ENCODE measurements at regions not wholly inside any gene's neighbourhood (a gene's known extent, or its start where the extent isn't known, plus 50 kb on each side); places are given as distances from the start of the nearest gene placed in this dataset.

DNA sequence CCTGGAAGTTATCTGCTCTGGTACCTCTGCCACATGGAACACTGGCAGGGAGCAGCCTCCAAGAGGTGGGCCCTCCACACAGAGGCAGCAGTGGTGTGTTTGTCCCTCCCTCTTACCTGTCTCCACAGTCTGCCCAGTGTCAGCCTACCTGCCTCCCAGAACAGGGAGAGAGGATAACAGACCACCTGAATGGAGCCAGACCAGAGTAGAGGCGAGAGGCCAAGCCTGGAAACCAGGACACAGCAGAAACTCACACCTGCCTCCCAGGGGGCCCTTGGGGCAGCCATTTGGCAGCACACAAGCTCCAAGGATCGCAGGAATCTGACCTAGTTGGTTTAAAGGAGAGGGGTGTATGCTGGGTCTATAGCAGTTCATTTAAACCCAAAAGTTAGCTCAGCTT is 100.2 kb upstream of the ZNF366 start (continued):
- TF ChIP-seq RNF2 (IDR thresholded peaks at IDR 0.05; ENCODE audit: borderline replicate concordance, low read depth, low read length, missing control alignments, poor library complexity, severe bottlenecking) (no peak), KDM4A (IDR thresholded peaks at IDR 0.05; ENCODE audit: low read depth, low read length, severe bottlenecking) (no peak), SUZ12 (IDR thresholded peaks at IDR 0.05; ENCODE audit: low read length) (no peak)

Data from H1 (cell line).